HFF-Myc (cell line): ENCODE measurements at regions not wholly inside any gene's neighbourhood (a gene's known extent, or its start where the extent isn't known, plus 50 kb on each side); places are given as distances from the start of the nearest gene placed in this dataset.
"Not testable (repeated sequence)": the region's sequence is repeated elsewhere in the genome, so short reads cannot be mapped to it uniquely, and the experiment has no call there.

Experiments used
- DNase-seq: peaks from one replicate; pipeline ENCODE4 v3.0.0-alpha.2; 2011; ENCODE audit warnings: low read depth; ENCODE audit errors: extremely low read depth
- H3K4me3 ChIP-seq: replicated peaks from 2 replicates; pipeline ENCODE4 v1.5.1; 2011; ENCODE audit warnings: low read depth, mild to moderate bottlenecking, control low read depth, low read length
- TF ChIP-seq, protein P1 (sequence below): IDR thresholded peaks from 2 replicates; pipeline ENCODE4 v1.5.1; 2012; ENCODE audit warnings: mild to moderate bottlenecking, low read depth, low read length, control low read depth; ENCODE audit errors: missing control alignments

DNA sequence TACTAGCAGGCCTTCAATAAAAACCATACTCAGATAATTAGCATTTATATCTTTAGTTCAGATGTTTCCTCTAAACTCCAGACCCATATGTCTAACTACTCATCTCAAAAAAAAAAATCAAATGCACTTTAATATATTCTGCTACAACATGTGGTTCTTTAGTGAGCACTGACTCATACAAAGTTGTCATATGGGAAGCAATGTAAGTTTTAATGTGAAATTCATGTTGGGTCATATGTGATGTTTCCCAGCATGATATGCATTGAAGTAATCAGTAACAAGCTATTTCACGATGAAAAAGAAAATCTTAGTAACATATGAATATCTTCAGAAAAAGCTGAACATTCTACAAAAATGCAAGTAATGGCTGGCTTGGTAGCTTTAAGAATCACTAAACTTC lies 859.7 kb upstream of the ADGRB3 start:
- no peak overlapping the region for H3K4me3 ChIP-seq
- no peak for DNase-seq
- TF ChIP-seq, protein P1, sequence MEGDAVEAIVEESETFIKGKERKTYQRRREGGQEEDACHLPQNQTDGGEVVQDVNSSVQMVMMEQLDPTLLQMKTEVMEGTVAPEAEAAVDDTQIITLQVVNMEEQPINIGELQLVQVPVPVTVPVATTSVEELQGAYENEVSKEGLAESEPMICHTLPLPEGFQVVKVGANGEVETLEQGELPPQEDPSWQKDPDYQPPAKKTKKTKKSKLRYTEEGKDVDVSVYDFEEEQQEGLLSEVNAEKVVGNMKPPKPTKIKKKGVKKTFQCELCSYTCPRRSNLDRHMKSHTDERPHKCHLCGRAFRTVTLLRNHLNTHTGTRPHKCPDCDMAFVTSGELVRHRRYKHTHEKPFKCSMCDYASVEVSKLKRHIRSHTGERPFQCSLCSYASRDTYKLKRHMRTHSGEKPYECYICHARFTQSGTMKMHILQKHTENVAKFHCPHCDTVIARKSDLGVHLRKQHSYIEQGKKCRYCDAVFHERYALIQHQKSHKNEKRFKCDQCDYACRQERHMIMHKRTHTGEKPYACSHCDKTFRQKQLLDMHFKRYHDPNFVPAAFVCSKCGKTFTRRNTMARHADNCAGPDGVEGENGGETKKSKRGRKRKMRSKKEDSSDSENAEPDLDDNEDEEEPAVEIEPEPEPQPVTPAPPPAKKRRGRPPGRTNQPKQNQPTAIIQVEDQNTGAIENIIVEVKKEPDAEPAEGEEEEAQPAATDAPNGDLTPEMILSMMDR = no peak

DNA sequence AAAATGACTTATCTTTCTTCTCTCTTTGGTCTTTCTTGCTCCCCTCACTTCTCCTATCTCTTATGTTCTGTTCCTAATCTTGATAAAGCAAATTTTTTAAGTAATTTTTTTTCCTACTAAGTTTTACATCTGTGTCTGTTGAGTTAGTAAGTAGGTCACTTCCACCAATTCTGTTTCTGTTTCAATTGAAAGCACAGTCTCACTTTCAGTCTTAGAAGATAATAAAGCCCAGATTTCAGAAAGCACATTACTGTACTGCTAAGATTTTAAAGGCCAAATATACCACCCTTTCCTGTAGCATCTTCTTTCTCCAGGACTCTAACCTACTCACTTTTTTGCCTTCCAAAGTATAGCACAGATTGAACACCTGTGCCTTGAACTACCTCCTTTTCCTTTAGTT lies 866.1 kb upstream of the ADGRB3 start:
- H3K4me3 ChIP-seq = no peak overlapping the region
- no peak for DNase-seq
- TF ChIP-seq, protein P1 = no peak

DNA sequence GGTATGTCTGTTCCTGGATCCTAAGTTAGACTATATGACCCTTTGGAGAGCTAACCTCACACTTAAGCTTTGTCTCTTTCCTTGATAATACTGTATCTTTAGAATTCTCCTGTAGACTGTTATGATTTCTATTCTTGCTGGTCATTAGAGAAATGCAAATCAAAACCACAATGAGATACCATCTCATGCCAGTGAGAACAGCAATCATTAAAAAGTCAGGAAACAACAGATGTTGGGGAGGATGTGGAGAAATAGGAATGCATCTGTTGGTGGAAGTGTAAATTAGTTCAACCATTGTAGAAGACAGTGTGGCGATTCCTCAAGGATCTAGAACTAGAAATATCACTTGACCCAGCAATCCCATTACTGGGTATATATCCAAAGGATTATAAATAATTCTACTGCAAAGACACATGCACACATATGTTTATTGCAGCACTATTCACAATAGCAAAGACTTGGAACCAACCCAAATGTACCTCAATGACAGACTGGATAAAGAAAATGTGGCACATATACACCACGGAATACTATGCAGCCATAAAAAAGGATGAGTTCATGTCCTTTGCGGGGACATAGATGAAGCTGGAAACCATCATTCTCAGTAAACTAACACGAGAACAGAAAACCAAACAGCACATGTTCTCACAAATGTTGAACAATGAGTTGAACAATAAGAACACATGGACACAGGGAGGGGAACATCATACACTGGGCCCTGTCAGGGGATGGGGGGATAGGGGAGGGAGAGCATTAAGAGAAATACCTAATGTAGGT lies 867.8 kb upstream of the ADGRB3 start:
- not testable (repeated sequence) for H3K4me3 ChIP-seq, DNase-seq

DNA sequence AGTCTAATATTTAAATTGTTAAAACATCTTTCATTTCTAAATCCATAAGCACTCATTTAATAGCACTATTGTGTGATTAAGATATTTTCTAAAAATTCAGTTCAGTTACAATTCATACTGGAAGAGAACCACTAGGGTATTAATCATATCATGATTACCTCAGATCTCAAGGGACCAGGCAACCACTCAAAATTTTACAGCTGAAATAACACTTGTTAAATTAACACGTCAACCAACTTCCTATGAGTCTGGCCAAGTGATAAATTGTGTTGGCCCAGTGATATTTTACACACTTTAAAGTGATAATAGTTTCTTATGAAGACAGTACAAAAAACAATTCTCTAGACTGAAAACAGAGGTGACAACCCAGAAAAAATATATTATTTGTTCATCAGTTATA lies 869.0 kb upstream of the ADGRB3 start:
- TF ChIP-seq, protein P1 = no peak
- no peak overlapping the region for H3K4me3 ChIP-seq
- no peak for DNase-seq

DNA sequence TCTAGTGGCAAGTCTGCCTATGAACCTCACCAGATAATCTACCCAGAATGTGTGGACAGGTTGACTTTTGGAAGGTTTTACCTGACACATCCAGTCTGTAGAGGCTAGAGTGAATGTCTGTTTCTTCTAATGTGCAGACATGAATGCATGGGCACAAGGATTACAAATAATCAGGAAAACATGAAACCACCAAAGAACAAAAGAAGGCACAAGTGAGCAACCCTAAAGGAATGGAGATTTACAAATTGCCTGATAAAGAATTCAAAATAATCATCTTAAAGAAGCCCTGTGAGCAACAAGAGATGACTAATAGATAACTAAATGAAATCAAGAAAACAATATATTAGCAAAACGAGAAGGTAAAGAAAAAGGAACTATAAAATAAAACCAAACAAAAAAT lies 876.1 kb upstream of the ADGRB3 start:
- DNase-seq = no peak
- no peak overlapping the region for H3K4me3 ChIP-seq
- TF ChIP-seq, protein P1 = no peak

DNA sequence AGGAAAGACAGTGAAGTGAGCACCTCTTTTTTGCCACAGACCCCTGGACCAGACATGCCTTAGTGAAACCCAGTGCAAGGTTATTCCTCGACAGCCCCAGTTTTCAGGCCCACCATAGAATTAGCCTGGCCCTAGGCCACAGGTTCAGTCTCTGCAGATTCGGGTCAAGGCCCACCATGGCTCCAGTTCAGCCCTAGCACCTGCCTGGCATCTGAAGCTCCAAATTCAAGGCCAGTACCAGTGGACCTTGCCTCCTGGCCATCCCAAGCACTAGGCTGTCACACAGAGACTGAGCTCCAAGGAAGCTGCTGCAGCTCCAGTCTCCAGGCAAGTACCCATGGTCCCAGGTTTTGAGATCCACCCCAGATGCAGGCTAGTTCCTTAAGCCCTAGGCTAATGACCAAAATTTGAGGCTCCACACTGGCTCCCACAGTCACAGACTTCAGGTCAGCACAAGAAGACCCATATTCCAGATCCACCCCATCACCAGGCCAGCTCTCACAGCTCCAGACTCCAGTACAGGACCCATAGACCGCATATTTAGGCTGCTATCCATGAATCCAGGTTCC lies 877.5 kb upstream of the ADGRB3 start:
- no peak for DNase-seq
- no peak overlapping the region for H3K4me3 ChIP-seq
- TF ChIP-seq, protein P1 = no peak

DNA sequence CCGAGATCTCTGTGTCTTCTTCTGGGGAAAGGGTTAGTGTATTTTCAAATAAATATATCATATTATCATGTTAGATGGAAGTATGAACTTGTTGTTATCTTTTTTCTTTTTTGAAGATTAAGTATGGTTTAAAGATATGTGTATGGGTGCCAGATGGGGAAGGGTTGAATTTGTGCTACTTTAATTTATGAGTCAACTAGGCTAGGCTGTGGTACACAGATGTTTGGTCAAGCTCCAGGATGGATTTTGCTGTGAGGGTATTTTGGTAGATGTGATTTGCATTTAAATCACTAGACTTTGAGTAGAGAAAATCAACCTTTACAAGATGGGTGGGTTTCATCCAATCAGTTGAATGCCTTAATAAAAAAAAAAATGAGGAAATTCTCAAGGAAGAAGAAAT lies 886.6 kb upstream of the ADGRB3 start:
- TF ChIP-seq, protein P1 = no peak
- no peak overlapping the region for H3K4me3 ChIP-seq
- no peak for DNase-seq
